ENCODE measurements at regions not wholly inside any gene's neighbourhood (a gene's known extent, or its start where the extent isn't known, plus 50 kb on each side); places are given as distances from the start of the nearest gene placed in this dataset.

DNA sequence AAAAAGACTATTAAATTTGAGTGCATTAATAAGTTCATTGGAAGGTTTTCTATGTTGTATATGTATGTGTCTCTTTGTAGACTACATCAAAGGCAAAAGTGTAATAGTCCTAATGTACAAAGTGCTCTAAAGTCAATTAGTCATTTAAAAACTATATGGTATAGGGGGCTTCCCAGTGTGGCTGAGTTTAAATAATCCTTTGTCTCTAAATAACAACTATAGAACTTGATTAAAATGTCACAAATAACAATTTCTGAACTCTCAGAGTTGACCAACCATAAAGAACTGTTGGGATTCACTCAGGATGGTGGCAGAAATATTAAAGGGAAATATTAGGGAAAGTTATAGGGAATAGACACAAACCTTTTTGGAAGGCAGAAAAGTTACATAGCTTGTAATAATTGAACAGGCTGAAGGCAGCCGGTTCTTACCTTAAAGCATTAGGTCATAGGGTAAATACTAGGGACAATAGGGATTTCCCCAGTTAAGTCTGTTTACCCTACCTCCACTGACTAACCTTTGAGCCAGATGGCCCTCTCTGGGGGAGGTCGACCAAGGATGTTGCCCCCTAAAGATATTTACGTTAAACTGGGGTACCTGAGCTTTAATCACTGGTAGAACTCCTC is 1054.2 kb downstream of the ARAP2 start:
- DNase-seq: no peak
- Mint-ChIP-seq H3K9me3 (ENCODE audit: low read depth, unreplicated experiment) (peaks cover 6% of the 10 kb centered on the region), H3K27me3 (ENCODE audit: unreplicated experiment) (no peaks in the 10 kb centered on the region), H3K4me3 (ENCODE audit: low read depth, unreplicated experiment) (no peak overlapping the region), H3K36me3 (ENCODE audit: insufficient read depth, unreplicated experiment) (no peaks in the 10 kb centered on the region), H3K27ac (ENCODE audit: unreplicated experiment) (no peak overlapping the region), H3K4me1 (ENCODE audit: low read depth, unreplicated experiment) (no peaks in the 10 kb centered on the region)
- CTCF ChIA-PET: no interaction called here
- BruUV-seq (replicated peaks): no TSS peak
- intact Hi-C loops (cut with micrococcal nuclease; ENCODE audit: unreplicated experiment): no loop called here
- TF ChIP-seq, protein P1, sequence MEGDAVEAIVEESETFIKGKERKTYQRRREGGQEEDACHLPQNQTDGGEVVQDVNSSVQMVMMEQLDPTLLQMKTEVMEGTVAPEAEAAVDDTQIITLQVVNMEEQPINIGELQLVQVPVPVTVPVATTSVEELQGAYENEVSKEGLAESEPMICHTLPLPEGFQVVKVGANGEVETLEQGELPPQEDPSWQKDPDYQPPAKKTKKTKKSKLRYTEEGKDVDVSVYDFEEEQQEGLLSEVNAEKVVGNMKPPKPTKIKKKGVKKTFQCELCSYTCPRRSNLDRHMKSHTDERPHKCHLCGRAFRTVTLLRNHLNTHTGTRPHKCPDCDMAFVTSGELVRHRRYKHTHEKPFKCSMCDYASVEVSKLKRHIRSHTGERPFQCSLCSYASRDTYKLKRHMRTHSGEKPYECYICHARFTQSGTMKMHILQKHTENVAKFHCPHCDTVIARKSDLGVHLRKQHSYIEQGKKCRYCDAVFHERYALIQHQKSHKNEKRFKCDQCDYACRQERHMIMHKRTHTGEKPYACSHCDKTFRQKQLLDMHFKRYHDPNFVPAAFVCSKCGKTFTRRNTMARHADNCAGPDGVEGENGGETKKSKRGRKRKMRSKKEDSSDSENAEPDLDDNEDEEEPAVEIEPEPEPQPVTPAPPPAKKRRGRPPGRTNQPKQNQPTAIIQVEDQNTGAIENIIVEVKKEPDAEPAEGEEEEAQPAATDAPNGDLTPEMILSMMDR (IDR thresholded peaks at IDR 0.05; ENCODE audit: unreplicated experiment): no peak

DNA sequence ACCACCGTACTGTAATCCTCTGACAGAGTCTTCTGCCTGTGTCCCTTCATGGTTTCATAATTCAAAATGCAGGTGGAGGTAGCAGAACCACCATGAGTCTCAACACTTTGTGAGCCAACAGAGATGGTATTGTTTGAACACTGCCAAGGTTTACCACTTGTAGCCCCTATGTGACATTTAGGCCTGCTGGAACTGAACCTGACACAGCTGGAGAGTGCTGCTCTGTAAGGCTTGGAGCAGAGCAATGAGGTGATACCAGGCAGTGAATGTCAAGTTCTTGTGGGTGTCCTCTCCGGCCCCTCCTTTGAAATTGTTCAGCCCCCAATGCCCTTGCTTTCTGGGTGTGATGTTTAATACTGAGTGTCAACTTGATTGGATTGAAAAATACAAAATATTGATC is 1042.9 kb downstream of the ARAP2 start:
- no TSS peak for BruUV-seq (replicated peaks)
- H3K9me3 Mint-ChIP-seq (ENCODE audit: low read depth, unreplicated experiment): peaks cover 2% of the 10 kb centered on the region
- no peak overlapping the region for H3K27ac Mint-ChIP-seq (ENCODE audit: unreplicated experiment)
- H3K27me3 Mint-ChIP-seq (ENCODE audit: unreplicated experiment): no peaks in the 10 kb centered on the region
- H3K36me3 Mint-ChIP-seq (ENCODE audit: insufficient read depth, unreplicated experiment): no peaks in the 10 kb centered on the region
- intact Hi-C loops (cut with micrococcal nuclease; ENCODE audit: unreplicated experiment): no loop called here
- CTCF ChIA-PET: no interaction called here
- no peak overlapping the region for H3K4me3 Mint-ChIP-seq (ENCODE audit: low read depth, unreplicated experiment)
- no peaks in the 10 kb centered on the region for H3K4me1 Mint-ChIP-seq (ENCODE audit: low read depth, unreplicated experiment)
- TF ChIP-seq, protein P1 (IDR thresholded peaks at IDR 0.05; ENCODE audit: unreplicated experiment): no peak
- no peak for DNase-seq

DNA sequence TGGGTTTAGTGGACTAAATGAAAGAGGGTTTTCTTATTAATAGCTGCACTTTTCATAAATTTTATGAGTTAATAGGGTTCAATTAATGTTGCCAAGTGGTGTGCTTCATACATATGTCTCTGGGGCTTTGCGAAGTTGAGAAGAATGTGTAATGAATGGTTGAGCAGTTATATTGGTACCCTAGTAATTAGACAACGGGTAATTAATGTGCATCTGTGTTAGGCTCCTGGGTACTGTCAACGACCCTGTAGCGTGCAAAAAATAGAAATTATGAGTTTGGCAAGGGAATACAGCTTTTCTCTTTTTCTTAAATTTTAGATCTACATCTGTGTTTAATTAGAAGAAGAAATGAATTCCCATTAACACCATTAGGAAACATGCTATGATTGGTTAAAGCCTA is 1027.7 kb downstream of the ARAP2 start:
- H3K27ac Mint-ChIP-seq (ENCODE audit: unreplicated experiment): no peak overlapping the region
- H3K9me3 Mint-ChIP-seq (ENCODE audit: low read depth, unreplicated experiment): peaks cover 2% of the 10 kb centered on the region
- intact Hi-C loops (cut with micrococcal nuclease; ENCODE audit: unreplicated experiment): no loop called here
- no peaks in the 10 kb centered on the region for H3K4me1 Mint-ChIP-seq (ENCODE audit: low read depth, unreplicated experiment)
- no peaks in the 10 kb centered on the region for H3K36me3 Mint-ChIP-seq (ENCODE audit: insufficient read depth, unreplicated experiment)
- DNase-seq: no peak
- CTCF ChIA-PET: no interaction called here
- TF ChIP-seq, protein P1 (IDR thresholded peaks at IDR 0.05; ENCODE audit: unreplicated experiment): no peak
- H3K4me3 Mint-ChIP-seq (ENCODE audit: low read depth, unreplicated experiment): no peak overlapping the region
- BruUV-seq (replicated peaks): no TSS peak
- no peaks in the 10 kb centered on the region for H3K27me3 Mint-ChIP-seq (ENCODE audit: unreplicated experiment)

DNA sequence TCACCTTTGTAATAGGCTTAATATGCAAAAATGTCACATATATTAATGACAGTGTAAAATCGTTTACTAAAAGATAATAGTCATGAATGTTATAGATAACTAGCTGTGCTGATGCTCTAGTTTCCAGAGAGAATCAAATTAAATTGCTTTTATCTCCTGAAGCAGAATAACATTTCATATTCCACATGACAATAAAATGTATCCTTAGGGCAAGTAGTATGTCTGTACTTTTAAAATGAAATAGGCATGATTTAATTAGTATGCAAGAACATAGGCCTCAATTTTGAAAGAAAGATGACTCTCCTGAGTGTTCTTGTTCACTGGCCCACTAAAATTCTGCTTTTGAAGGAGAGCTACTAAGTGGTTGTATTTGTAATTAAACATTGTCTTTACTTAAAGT is 1027.0 kb downstream of the ARAP2 start:
- TF ChIP-seq, protein P1 (IDR thresholded peaks at IDR 0.05; ENCODE audit: unreplicated experiment): no peak
- H3K4me3 Mint-ChIP-seq (ENCODE audit: low read depth, unreplicated experiment): no peak overlapping the region
- H3K9me3 Mint-ChIP-seq (ENCODE audit: low read depth, unreplicated experiment): peaks cover 2% of the 10 kb centered on the region
- intact Hi-C loops (cut with micrococcal nuclease; ENCODE audit: unreplicated experiment): no loop called here
- no peaks in the 10 kb centered on the region for H3K27me3 Mint-ChIP-seq (ENCODE audit: unreplicated experiment)
- no peaks in the 10 kb centered on the region for H3K4me1 Mint-ChIP-seq (ENCODE audit: low read depth, unreplicated experiment)
- CTCF ChIA-PET: no interaction called here
- H3K36me3 Mint-ChIP-seq (ENCODE audit: insufficient read depth, unreplicated experiment): no peaks in the 10 kb centered on the region
- H3K27ac Mint-ChIP-seq (ENCODE audit: unreplicated experiment): no peak overlapping the region
- DNase-seq: no peak
- BruUV-seq (replicated peaks): no TSS peak

Data from Calu3 (cell line).